Middle frontal gyrus (tissue), 1 donor: ENCODE measurements at regions not wholly inside any gene's neighbourhood (a gene's known extent, or its start where the extent isn't known, plus 50 kb on each side); places are given as distances from the start of the nearest gene placed in this dataset.

ENCODE experiments used
- DNase-seq: peaks from one replicate; pipeline ENCODE4 v3.0.0-alpha.2; 2015; ENCODE audit warnings: low spot score; ENCODE audit errors: extremely low spot score

DNA sequence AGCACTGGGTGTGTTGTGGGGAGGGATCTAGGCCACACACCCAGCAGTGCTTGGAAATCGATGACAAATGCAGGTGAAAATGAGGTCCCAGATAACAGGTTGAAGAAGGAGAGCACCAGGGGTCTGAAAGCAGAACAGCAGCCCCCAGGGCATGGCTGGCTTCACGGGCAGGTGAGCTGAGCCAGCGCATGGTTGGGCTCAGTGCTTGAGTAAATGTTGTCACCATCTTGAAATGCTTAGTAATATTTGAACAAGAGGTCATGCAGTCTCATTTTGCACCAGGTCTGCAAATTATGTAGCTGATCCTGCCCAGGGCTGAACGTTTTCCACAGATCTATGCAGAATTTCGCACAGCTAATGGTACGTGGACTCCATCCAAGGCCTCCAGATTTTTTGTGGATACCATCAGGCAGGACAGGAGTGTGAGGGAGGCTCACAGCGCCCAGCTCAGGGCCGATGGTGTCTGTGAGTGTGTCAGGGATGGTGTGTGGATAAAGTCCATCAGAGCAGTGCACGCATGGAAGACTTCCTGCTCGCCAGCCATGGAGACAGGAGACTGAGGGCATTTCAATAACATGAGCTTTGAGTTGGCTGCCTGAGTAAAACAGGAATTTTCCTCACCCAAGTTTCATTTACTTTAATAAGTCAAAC is 53.1 kb upstream of the SNX9 start:
- no peak for DNase-seq

DNA sequence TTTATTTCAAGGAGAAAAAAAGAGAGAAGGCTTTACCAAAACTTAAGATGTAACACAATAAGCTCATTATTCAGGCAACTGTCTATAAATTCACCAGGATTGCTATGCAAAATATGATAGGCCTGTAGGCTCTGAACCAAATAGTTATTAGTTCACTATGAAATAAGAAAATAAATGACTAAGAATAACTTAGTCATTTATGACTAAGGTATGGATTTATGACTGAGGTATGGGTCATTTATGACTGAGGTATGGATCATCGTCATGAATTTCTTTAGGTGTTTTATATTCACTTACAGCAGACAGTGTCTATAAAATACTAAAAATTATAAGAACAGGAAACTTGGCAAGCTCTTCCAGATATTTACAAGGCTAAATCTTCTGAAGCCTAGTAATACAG is 52.1 kb upstream of the SNX9 start:
- DNase-seq: no peak

- no peak for DNase-seq
Measured at GRCh38 chr6:157772820-157773219, 50.2 kb upstream of the SNX9 start.
